ENCODE measurements at regions not wholly inside any gene's neighbourhood (a gene's known extent, or its start where the extent isn't known, plus 50 kb on each side); places are given as distances from the start of the nearest gene placed in this dataset.

GRCh38 chr6:130775411-130776012, 51.7 kb upstream of the SMLR1 start:
- H3K9ac ChIP-seq (ENCODE audit: low read length), result no peak overlapping the region
- peaks cover 18% of the 10 kb centered on the region for H3K4me1 ChIP-seq (ENCODE audit: insufficient read depth, low read length)
- H3K4me3 ChIP-seq (ENCODE audit: low read depth in 1 of 2, low read length in 2 of 2), result no peak overlapping the region
- no peak overlapping the region for H3K27ac ChIP-seq (ENCODE audit: low read depth, low read length)
- H3K36me3 ChIP-seq (ENCODE audit: insufficient read depth, low read length), result no peaks in the 10 kb centered on the region
- H3K9me3 ChIP-seq (ENCODE audit: low read length), result no peaks in the 10 kb centered on the region
- no peaks in the 10 kb centered on the region for H3K27me3 ChIP-seq (ENCODE audit: control insufficient read depth in 1 of 2, insufficient read depth in 2 of 2, low read length in 2 of 2)

- Histone ChIP-seq H3K4me1 (ENCODE audit: insufficient read depth, low read length) (peaks cover 18% of the 10 kb centered on the region), H3K36me3 (ENCODE audit: insufficient read depth, low read length) (no peaks in the 10 kb centered on the region), H3K27me3 (ENCODE audit: control insufficient read depth in 1 of 2, insufficient read depth in 2 of 2, low read length in 2 of 2) (no peaks in the 10 kb centered on the region), H3K27ac (ENCODE audit: low read depth, low read length) (no peak overlapping the region), H3K9ac (ENCODE audit: low read length) (no peak overlapping the region), H3K4me3 (ENCODE audit: low read depth in 1 of 2, low read length in 2 of 2) (no peak overlapping the region), H3K9me3 (ENCODE audit: low read length) (no peaks in the 10 kb centered on the region)
Observed at GRCh38 chr6:130776287-130776925, 50.8 kb upstream of the SMLR1 start.
